CD1c-positive myeloid dendritic cell (primary cell): ENCODE measurements at regions not wholly inside any gene's neighbourhood (a gene's known extent, or its start where the extent isn't known, plus 50 kb on each side); places are given as distances from the start of the nearest gene placed in this dataset.
"Not testable (repeated sequence)": the region's sequence is repeated elsewhere in the genome, so short reads cannot be mapped to it uniquely, and the experiment has no call there.

Source experiments
- DNase-seq: peaks from one replicate; pipeline ENCODE4 v3.0.0-alpha.2; 2016; ENCODE audit errors: extremely low spot score

DNA sequence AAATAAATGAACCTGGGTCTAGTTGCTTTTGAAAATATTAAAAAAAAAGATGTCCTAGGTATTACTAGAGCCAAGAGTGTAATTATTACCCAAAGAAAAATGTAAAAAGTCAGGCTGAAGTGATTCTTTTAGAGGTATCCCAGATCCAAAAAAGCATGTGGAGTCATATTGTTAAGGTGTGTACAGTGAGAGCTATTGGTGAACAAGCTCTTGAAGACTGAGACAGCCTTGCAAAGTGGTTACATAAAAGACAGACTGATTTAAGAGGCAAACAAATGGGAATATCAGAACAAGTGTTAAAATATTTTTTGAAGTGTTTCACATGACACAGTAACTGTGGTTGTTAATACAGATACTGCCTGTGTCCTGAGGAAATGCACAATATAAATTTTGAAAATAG lies 624.5 kb downstream of the PLOD2 start:
- DNase-seq = no peak

DNA sequence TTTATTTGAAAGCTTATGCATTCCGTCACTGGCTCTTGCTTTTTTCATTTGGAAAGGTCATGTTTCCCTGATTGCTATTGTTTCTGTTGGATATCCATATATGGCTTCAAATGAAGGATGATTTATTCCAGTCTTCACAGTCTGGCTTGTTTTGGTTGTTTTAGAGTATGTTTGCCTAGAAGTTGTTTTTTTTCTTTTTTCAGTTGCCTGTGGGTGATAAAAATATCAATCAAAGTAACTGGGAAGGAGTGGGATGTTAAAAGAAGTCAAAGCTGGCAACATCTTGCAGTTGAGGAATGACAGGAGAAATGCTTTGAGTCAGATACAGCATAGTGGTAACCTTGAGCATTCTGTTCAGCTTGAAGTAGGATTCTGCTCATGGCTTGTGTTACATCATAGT lies 610.5 kb downstream of the PLOD2 start:
- DNase-seq = no peak

DNA sequence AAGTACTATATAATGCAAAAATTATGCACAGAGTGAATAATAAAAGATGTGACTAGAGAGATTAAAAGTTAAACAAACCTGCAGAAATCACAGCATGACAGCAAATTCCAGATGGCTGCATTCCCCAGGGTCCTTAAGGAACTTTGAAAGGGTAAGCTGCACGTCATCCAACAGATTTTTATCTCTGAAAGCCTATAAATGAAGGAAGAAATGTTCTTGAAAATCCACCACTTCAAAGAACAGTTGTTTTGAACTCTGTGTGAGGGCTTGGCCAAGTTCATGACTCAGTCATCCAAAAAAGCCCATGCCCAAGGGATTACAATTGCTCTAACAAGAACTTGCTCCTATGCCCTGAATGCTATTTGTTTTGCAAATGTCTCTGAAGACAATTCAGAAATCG lies 603.6 kb downstream of the PLOD2 start:
- no peak for DNase-seq

DNA sequence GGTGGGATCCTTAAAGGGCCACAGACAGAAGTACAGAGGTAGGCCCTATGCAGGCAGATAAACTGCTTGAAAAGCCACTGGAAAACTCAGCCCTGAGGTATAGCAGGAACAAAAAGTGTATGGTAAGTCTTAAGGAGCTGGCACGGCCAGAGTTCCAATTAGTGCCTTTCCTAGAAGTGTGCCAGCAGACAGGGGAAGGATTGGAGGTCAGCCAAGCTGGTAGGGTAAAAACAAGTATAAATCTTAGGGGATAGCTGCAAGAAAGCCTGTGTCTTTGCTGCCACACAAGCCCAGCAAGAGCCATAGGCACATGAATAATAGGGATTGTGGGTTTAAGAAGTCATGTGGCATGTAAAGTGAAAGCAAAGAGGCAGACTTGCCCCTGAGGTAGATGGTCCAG lies 582.5 kb downstream of the PLOD2 start:
- DNase-seq = no peak

DNA sequence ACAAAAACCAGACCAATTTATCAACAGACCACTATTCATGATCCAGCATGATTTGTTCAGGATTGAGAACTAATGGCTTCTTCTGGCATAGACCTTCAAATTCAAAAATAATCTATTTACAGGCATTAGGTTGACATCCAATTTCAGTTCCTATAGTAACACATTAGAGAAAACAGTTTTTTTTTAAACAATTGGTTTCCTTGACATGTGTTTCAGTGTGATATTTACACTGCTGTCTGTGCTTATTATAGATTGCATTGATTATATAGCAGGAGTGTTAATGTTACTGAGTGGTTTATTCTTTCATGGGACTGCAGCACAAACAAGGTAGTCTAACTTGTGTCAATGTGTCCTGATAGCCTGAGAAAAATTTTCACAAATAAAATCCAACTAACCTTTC lies 579.3 kb downstream of the PLOD2 start:
- no peak for DNase-seq

DNA sequence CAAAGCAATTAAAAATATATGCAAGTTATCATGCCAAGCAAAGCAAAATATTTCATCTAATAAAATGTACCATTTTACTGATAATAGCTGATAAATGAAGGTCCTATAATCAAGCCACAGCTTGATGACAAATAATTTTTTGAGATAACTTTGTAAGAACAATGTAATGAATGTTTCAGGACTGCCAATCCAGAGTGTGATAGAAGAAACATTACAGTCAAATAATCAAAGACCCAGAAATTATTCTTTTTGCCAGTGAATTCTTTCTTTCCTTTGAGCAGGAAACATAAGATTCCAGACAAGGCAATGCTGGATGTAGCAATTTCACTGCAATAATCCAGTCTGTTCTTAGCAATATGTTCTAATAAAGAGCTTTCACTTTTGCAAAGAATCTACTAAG lies 556.1 kb downstream of the PLOD2 start:
- no peak for DNase-seq

DNA sequence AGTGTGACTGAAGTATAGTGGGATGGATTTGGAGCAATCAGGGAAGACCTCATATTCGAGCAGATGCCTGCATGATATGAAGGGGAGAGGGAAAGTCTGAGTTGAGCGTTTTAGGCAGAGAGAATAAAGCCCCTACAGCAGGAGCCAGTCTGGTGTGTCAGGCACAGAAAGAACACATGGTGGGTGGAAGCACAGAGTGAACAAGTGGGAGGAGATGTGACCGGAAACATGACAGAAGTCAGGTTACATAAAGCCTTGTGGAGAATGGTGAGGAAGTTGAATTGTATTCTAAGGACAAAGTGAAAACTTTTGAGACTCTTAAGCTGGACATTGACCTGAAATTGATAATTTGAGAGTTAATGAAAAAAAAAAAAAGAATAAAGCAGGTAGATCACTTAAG lies 541.0 kb downstream of the PLOD2 start:
- DNase-seq = no peak

DNA sequence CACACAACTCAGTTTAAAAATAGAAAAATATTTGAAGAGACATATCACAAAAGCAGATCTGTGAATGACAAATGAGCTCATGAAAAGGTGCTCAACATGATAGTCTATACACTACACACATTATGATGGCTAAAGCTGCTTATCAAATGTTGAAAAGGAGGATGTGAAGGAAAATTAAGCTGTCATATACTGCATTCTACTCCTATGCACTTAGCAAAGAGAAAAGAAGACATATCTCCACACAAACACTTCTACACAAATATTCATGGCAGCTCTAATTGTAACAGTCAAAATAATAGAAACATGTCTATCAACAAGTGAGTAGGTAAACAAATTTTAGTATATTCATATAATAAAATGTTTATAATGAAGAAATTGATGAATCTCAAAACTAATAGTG lies 540.5 kb downstream of the PLOD2 start:
- no peak for DNase-seq

DNA sequence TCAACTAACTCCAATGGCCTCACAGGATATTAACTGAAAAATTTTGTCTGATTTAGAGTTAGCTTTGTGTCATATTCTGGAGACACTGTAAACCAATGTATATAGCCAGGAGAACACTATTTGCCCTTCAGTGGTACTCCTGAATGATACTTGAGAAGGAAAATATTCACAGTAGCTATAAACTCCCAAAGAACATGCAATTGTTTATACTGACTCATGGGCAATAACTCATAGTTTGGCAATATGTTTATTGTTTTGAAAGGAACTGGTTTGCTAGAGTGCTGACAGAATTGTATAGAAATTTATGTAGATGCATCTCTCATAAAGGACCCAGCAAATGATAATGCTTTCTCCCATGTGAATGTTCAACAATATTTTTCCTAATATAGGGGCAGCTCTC lies 537.6 kb downstream of the PLOD2 start:
- DNase-seq = no peak

DNA sequence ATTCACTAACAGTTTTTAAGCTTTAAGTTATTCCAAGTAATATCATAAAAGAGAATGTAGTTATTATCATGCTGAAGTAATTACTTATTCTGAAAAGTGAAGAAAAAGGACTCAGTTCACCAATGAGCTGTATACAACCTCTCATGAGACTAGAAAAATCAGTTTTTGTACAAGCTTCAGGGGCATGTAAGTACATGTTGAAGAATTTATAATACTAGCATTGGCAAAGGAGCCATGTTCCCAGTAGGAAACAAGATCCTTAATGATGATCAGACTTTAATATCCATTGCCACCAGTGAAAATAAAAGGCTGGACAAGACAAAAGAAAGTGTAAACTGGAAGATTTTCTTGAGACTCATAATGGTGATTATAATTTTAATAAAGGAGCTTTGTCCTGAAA lies 532.8 kb downstream of the PLOD2 start:
- DNase-seq = no peak

DNA sequence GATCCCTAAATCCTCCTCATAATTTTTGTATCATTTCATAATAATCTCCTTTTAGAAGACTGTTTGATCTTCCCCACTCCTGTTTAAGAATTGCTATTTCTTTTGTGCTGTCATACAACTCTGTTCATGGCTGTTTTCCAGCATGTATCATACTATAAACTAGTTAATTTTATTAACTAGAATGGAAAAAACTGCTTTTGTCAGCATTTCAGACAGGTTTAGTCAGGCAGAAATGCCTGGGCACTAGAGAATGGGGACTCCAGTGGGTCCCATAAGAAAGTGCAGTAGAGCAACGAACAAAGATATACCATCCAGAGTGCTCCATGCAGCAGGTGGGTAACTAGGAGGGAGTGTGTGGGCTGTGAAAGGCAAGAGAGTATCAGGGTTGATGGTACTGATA lies 523.9 kb downstream of the PLOD2 start:
- no peak for DNase-seq

DNA sequence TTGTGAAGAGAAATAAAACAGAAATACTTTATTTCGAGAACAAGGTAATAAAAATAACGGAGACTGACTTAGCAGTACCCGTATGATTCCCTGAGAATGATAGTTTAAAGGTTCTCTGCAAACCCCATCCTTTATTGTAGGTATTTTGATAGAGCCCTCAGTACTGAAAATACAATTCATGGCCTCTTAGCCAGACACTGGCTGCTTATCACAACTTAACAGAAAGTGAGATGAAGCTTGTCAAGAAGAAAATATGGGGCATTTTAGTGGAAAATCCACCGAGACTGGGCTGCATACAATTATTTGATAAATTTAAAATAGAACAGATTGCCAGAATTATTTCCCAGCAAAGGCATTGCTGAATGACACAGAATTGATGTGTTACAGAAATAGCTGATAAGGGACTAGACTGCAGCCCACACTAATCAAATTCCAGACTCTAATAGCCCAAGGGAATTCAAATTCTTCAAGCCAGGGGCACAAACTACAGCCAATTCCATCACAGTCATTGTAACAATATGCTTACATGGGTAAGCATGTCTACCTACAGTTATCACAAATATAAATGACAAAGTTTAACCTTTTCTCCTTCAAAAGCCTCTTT lies 521.9 kb downstream of the PLOD2 start:
- DNase-seq = no peak

DNA sequence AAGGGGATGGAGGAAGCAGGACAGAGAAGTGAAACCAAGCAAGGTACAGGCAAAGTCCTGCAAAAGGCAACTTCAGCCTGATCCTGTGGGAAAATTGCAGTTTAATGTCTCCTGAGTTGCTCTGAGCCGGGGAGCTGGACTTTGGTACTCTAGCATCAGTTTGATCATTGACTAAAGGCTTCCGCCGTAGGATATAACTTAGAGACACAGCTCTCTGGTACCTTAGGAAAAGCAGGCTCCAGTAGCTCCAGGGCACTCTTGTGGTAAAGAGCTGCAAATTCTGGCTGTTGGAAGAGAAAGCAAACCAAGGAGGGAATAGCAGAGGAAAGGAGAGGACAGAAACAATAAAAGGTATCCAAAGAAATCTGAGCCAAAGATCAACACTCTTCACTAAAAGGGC lies 521.1 kb downstream of the PLOD2 start:
- DNase-seq = no peak

DNA sequence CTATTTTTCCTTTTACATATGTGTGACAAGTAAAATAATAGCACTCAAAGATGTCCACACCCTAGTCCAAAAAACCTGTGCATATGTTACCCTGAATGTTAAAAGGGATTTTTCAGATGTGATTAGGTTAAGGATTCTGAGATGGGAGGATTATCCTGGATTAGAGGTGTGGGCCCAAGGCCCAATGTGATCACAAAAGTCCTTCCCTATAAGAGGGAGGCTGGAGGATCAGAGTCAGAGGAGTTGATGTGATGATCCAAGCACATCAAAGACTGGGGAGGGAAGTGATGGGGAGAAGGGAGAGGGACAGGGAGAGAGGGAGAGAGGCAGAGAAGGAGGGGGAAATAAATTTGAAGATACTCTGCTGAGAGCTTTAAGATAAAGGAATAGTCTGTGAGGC lies 512.6 kb downstream of the PLOD2 start:
- DNase-seq = no peak

DNA sequence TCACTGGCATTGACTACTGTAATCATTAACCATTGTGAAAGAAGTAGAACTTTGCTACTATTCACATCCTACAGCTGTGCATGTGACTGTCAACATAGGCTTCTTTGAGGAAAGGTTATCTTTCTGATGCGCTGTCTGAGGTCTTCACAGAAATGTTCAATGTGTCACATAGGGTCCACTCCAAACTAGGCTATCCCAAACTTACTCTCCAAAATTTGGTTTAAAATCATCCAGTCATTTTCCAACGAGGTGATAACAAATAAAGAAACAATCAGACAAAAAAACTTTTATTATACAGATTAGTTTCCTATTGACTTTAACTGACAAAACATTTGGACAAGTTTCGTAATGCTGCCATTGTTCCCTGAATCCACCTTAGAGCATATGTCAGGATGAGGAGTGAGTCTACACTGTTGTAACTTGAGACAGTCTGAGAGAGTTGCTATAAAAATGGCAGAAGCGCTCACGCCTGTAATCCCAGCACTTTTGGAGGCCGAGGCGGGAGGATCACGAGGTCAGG lies 511.6 kb downstream of the PLOD2 start:
- no peak for DNase-seq

DNA sequence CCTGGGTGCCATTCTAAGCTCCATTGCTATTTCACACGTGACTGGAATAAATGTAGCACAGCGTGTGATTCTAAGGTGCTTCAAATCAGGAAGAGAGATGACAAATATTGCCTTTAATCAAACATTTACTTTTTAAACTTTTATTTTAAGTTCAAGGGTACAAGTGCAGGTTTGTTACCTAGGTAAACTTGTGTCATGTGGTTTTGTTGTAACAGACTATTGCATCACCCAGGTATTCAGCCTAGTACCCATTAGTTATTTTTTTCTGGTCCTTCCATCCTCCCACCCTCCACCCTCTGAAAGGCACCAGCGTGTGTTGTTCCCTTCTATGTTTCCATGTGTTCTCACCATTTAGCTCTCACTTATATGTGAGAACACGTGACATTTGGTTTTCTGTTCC lies 510.8 kb downstream of the PLOD2 start:
- no peak for DNase-seq

DNA sequence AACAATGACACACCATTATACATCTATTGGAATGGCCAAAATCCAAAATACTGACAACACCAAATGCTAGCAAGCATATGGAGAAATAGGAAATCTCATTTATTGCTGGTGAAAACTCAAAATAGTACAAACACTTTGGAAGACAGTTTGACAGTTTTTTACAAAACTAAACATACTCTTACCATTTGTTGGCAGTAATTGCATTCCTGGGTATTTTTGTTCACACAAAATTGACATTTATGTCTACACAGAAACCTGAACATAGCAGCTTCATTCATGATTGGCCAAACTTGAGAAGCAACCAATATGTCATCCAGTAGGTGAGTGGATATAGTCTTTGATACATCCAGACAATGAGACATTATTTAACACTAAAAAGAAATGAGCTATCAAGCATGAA lies 489.9 kb downstream of the PLOD2 start:
- DNase-seq = no peak

DNA sequence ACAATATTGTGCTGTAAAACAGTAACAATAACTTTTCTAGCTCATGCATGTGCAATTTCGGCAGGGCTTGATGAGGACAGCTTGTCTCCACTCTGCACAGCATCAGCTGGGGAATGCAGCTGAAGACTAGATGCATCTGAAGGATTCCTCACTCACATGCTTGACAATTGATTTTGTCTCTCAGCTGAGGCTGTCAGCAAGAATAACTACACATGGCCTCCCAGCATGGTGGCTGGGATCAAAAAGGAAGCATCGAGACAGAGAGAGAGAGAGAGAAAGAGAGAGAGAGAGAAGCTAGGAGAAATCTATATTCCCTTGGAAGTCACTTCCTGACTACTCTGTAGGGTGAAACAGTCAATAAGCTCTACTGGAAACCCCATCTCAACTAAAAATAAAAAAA lies 487.1 kb downstream of the PLOD2 start:
- no peak for DNase-seq

DNA sequence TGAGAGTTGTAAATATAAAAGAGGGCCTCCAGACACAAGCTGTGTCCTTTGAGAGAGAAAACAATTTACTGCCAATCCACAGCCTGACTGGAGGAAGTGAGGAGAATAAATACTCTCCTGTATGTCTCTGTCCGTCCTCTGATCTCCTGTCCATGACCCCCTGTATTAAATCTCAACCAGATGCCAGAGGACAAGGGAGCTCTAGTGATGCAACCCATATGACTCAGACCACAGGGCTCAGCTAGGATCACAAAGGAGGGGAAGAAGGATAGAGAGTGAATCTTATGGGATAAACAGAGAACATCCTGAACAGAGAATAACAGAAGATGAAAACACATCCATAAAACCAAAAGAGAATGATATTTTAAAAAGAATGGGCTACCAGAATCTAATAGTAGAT lies 482.6 kb downstream of the PLOD2 start:
- DNase-seq = no peak

DNA sequence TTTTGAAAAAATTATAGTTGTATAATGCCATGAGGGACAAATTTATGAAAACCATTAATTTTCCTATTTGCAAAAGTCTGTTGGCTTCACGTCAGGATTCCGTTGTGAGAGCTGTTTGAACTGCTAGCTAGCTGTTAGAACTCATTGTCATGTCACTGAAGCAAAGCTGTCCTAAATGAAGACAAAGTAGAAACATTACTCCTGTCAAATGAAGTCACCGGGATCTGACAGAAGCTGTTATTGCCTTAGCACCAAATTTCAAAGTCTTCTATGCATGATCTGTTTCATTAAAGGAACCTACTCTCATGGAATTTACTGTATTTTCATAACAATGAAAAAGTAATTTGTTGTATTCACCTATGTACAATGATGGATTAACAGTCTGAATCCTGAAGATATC lies 479.8 kb downstream of the PLOD2 start:
- DNase-seq = no peak

DNA sequence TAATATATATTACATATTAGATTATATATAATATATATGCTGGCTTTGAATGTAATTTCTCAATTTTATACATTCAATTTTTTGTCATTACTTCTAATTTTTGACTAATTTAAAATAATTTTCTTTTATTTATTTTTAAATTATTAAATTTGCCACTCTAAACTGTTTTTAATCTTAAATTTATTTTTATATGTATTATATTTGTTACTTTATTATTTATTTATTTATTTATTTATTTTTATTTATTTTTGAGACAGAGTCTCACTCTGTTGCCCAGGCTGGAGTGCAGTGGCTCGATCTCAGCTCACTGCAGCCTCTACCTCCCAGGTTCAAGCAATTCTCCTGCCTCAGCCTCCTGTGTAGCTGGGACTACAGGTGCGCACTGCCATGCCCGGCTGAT lies 473.0 kb downstream of the PLOD2 start:
- DNase-seq = not testable (repeated sequence)

DNA sequence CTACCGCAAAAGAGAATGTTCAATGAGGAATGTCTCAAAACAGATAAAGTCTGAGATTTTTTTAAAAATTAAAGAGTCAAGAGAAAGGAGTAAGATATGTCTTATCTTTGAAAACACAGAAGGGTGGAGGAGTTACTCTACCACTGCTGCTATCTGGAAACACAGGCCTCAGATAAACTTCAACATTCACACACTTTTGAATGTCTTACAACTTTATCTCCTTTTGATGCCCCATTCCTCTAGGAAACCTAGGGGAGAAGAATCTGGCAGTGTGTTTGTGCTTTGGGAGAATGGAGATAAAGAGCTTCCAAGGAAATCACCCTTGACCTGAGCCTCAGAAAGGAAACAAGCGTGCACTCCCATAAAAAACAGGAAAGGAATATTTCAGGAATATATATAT lies 468.2 kb downstream of the PLOD2 start:
- DNase-seq = no peak

DNA sequence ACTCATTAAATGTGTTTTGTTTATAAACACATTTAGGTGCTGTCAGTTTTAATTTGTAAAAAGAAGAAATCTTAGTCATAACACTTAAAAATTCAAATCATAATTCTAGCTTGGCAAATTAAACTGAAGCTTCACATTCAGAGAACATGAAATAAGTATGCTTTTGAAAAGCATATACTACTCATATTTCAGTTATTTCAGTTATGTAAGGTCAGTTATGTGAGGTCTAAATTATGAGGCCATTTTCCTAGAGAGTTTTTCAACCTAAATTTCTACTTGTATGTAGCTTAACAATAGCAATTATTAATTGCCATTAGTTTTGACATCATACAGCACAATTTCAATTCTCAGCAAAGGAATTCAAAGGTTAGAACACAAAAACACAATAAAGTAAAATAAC lies 465.0 kb downstream of the PLOD2 start:
- DNase-seq = no peak

DNA sequence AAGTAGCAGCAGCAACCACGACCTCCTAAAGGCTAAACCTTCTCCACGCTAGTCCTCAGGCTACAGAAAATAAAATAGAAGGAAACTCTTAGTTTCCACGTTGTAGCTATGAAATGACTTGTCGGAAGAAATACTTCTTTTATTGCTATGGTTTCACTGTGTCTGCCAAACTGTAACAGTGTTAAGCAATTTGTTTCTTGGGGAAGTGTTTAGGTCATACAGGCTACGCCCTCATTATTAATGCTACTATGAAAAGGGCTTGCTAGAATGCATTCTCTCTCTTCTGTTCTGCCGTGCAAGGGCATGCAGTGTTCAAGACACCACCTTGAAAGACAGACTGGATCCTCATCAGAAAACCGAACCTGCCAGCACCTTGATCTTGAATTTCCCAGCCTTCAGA lies 462.7 kb downstream of the PLOD2 start:
- DNase-seq = no peak

DNA sequence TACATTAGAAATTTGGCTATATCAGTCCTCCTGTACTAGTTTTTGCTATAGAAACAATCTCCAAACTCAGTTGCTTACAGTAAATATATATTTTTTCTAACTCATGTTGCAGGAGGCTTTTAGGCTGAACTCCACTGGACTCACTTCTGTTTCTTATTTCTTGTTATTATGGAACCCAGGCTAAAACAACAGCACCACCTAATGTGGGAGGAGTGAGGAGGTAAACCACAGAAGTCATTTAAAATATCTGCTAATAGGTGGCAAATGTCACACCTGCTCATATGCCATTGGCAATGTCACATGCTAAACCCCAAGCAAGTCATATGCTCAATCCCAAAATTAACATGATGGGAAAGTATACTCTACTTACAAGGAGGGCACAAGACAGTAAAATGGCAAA lies 462.2 kb downstream of the PLOD2 start:
- no peak for DNase-seq
